HepG2 (cell line): ENCODE measurements at regions not wholly inside any gene's neighbourhood (a gene's known extent, or its start where the extent isn't known, plus 50 kb on each side); places are given as distances from the start of the nearest gene placed in this dataset.
"Not testable (repeated sequence)": the region's sequence is repeated elsewhere in the genome, so short reads cannot be mapped to it uniquely, and the experiment has no call there.

Source experiments
- ATAC-seq: fragments of 200-7000 bp; cut with Tn5 transposase; 3 replicates; pipeline ENCODE4 v1.9.1; 2020; ENCODE audit warnings: mild to moderate bottlenecking, moderate library complexity
- BruUV-seq: library from RNA; stranded (reverse); fragments of 400-500 nt; replicated peaks from 2 replicates; lab custom pipeline; 2021; lab: Mats Ljungman, UMichigan
- CTCF ChIA-PET: fragments of 300-600 bp; formaldehyde crosslinking; extraction: SDS; loops from one replicate; lab custom pipeline; 2021; ENCODE audit warnings: low total read pairs, inconsistent platforms, low intra/inter-chr PET ratio; lab: Yijun Ruan, JAX
- POLR2A ChIA-PET: fragments of 350-600 bp; sonication (Branson Sonifier 250); formaldehyde crosslinking; loops from one replicate; lab custom pipeline; 2020; ENCODE audit warnings: antibody characterized with exemption, inconsistent platforms; lab: Yijun Ruan, JAX
- DNase-seq: peaks from one replicate; pipeline ENCODE4 v3.0.0-alpha.2; 2015; ENCODE audit warnings: low spot score
- FAIRE-seq: peaks from 3 replicates; lab custom pipeline; 2011; peaks lifted over from hg19 to GRCh38; lab: Jason Lieb, UNC
- H2AFZ ChIP-seq: one replicate; pipeline ENCODE4 v1.6.1; 2011; ENCODE audit warnings: low read length, inconsistent platforms
- H3K27ac ChIP-seq: fragments of 300-600 bp; 3 replicates; pipeline ENCODE4 v1.8.0; 2011; ENCODE audit warnings: mixed run types, mild to moderate bottlenecking, mixed read lengths, low read length, inconsistent platforms; ENCODE audit not compliant: insufficient read depth; ENCODE audit errors: extremely low read length
- H3K27me3 ChIP-seq, 2 experiments: fragments of 200-600 bp in 1 of 2; 2 replicates in 1 of 2; 3 replicates in 1 of 2; pipeline versions ENCODE4 v1.6.0 to v1.8.0; 2011; ENCODE audit warnings: low read length in 2 of 2, mild to moderate bottlenecking in 2 of 2, moderate library complexity in 2 of 2, inconsistent platforms in 1 of 2; ENCODE audit not compliant: insufficient read depth in 2 of 2, control insufficient read depth in 1 of 2
- H3K36me3 ChIP-seq, 2 experiments: fragments of 200-600 bp in 1 of 2; replicated peaks in 1 of 2; 2 replicates in 1 of 2; 3 replicates in 1 of 2; pipeline versions ENCODE4 v1.5.1 to v1.8.0; 2011; ENCODE audit warnings: low read length in 2 of 2, inconsistent platforms in 1 of 2; ENCODE audit not compliant: insufficient read depth in 2 of 2, control insufficient read depth in 1 of 2
- H3K4me1 ChIP-seq: 2 replicates; pipeline ENCODE4 v1.5.1; 2012; ENCODE audit warnings: low read length, inconsistent platforms; ENCODE audit not compliant: insufficient read depth
- H3K4me2 ChIP-seq: 2 replicates; pipeline ENCODE4 v1.6.0; 2011; ENCODE audit warnings: low read depth, low read length, inconsistent platforms
- H3K4me3 ChIP-seq, 3 experiments: fragments of 200-600 bp in 1 of 3; sonication (generic), shearing (Covaris generic) in 1 of 3; replicated peaks in 1 of 3; 2 replicates each; pipeline ENCODE4 v1.5.1; 2011 to 2016; ENCODE audit warnings: low read length in 3 of 3, inconsistent platforms in 2 of 3, low read depth in 2 of 3, mild to moderate bottlenecking in 2 of 3, control low read depth in 1 of 3, mixed read lengths in 1 of 3; ENCODE audit not compliant: insufficient read depth in 1 of 3
- H3K79me2 ChIP-seq: one replicate; pipeline ENCODE4 v1.6.1; 2011; ENCODE audit warnings: low read length, inconsistent platforms; ENCODE audit not compliant: insufficient read depth
- H3K9ac ChIP-seq: 2 replicates; pipeline ENCODE4 v1.6.0; 2011; ENCODE audit warnings: mild to moderate bottlenecking, low read depth, low read length, inconsistent platforms; ENCODE audit not compliant: insufficient read depth
- H3K9me3 ChIP-seq: 2 replicates; pipeline ENCODE4 v1.5.1; 2012; ENCODE audit warnings: mild to moderate bottlenecking, low read length
- H4K20me1 ChIP-seq: 2 replicates; pipeline ENCODE4 v1.6.0; 2011; ENCODE audit warnings: inconsistent platforms, mild to moderate bottlenecking, low read length, moderate library complexity; ENCODE audit not compliant: insufficient read depth
- TEAD3 ChIP-seq: optimal IDR thresholded peaks from 2 replicates; pipeline ENCODE3; 2016; ENCODE audit warnings: borderline replicate concordance
- ZNF672 ChIP-seq: sonication (generic); formaldehyde crosslinking; IDR thresholded peaks from 2 replicates; pipeline ENCODE4 v1.8.1; 2022; ENCODE audit warnings: missing genetic modification reagents
- WGBS: methylation state at CpG from one replicate; pipeline ENCODE4 v1.1.6; 2017; ENCODE audit warnings: low lambda C conversion rate; 5-methylcytosine and 5-hydroxymethylcytosine counted together
- in situ Hi-C: cut with HindIII; loops from 2 replicates; pipeline ENCODE4 v1.10.0; 2017; ENCODE audit warnings: low pct_unique_long_range_greater_than_20kb; ENCODE audit not compliant: extremely low pct_ligation_motif_present
- intact Hi-C: fragments of 100-400 bp; cut with micrococcal nuclease; formaldehyde crosslinking; loops from one replicate; pipeline ENCODE4 v1.10.0; 2022; ENCODE audit not compliant: unreplicated experiment
- TF ChIP-seq, protein P1 (sequence below): sonication (generic); formaldehyde crosslinking; IDR thresholded peaks from one replicate; pipeline ENCODE4 v1.5.1; 2020; ENCODE audit warnings: mild to moderate bottlenecking, missing genetic modification reagents; ENCODE audit errors: not compliant biosample characterization
- TF ChIP-seq, protein P2 (sequence below): sonication (generic); formaldehyde crosslinking; IDR thresholded peaks from 2 replicates; pipeline ENCODE4 v1.4.0; 2020; ENCODE audit warnings: missing genetic modification reagents

DNA sequence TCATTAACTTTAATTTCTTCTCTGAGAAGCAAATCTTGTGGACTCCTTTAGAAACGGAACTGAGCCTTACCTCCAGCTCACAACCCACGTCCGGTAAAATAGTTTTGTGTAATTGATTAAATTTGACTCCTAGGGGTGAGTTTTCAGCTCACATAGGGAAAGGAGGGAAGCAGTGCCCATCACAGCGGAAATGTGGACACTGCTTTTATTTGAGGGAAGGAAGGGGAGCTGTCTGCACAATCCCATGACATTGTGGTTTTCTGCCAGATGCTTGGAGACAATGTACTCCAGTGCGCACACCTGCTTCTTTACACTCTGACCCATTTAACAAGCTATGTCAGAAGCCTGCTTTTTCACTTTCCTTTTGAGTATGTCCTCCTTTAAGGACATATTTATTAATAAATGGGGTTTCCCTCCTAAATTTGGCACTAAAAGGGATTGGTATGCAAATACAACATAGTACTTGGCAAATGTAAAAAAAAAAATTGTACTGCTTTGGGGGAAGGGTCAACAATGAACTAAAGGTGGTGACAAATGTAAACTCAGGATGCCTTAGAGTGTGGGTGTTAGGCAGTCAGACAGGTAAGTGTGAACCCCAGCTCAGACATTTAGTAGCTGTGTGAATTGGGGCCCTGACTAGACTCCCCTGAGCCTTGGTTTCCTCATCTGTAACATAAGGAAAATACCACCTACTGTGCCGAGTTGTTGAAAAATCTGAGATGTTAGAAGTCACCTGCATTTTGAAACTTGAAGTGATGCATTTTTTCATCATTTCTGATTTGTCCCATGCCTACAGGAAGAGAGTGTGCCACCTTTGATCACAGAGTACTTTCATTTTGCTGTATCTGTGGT is 90.2 kb upstream of the KLF6 start (continued):
- no peak for TF ChIP-seq ZNF672 (CRISPR knock-in tag)
- TF ChIP-seq, protein P1, sequence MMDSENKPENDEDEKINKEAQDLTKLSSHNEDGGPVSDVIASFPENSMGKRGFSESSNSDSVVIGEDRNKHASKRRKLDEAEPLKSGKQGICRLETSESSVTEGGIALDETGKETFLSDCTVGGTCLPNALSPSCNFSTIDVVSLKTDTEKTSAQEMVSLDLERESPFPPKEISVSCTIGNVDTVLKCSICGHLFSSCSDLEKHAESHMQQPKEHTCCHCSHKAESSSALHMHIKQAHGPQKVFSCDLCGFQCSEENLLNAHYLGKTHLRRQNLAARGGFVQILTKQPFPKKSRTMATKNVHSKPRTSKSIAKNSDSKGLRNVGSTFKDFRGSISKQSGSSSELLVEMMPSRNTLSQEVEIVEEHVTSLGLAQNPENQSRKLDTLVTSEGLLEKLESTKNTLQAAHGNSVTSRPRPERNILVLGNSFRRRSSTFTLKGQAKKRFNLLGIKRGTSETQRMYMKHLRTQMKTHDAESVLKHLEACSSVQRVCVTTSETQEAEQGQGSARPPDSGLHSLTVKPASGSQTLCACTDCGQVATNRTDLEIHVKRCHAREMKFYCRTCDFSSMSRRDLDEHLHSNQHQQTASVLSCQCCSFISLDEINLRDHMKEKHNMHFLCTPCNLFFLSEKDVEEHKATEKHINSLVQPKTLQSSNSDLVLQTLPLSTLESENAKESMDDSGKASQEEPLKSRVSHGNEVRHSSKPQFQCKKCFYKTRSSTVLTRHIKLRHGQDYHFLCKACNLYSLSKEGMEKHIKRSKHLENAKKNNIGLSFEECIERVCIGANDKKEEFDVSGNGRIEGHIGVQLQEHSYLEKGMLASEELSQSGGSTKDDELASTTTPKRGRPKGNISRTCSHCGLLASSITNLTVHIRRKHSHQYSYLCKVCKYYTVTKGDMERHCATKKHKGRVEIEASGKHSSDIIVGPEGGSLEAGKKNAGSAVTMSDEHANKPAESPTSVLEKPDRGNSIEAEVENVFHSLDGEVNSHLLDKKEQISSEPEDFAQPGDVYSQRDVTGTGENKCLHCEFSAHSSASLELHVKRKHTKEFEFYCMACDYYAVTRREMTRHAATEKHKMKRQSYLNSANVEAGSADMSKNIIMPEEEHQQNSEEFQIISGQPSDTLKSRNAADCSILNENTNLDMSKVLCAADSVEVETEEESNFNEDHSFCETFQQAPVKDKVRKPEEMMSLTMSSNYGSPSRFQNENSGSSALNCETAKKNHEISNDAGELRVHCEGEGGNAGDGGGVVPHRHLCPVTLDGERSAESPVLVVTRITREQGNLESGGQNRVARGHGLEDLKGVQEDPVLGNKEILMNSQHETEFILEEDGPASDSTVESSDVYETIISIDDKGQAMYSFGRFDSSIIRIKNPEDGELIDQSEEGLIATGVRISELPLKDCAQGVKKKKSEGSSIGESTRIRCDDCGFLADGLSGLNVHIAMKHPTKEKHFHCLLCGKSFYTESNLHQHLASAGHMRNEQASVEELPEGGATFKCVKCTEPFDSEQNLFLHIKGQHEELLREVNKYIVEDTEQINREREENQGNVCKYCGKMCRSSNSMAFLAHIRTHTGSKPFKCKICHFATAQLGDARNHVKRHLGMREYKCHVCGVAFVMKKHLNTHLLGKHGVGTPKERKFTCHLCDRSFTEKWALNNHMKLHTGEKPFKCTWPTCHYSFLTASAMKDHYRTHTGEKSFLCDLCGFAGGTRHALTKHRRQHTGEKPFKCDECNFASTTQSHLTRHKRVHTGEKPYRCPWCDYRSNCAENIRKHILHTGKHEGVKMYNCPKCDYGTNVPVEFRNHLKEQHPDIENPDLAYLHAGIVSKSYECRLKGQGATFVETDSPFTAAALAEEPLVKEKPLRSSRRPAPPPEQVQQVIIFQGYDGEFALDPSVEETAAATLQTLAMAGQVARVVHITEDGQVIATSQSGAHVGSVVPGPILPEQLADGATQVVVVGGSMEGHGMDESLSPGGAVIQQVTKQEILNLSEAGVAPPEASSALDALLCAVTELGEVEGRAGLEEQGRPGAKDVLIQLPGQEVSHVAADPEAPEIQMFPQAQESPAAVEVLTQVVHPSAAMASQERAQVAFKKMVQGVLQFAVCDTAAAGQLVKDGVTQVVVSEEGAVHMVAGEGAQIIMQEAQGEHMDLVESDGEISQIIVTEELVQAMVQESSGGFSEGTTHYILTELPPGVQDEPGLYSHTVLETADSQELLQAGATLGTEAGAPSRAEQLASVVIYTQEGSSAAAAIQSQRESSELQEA, result no peak
- TF ChIP-seq TEAD3, result no peak
- TF ChIP-seq, protein P2, sequence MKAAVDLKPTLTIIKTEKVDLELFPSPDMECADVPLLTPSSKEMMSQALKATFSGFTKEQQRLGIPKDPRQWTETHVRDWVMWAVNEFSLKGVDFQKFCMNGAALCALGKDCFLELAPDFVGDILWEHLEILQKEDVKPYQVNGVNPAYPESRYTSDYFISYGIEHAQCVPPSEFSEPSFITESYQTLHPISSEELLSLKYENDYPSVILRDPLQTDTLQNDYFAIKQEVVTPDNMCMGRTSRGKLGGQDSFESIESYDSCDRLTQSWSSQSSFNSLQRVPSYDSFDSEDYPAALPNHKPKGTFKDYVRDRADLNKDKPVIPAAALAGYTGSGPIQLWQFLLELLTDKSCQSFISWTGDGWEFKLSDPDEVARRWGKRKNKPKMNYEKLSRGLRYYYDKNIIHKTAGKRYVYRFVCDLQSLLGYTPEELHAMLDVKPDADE, result no peak

DNA sequence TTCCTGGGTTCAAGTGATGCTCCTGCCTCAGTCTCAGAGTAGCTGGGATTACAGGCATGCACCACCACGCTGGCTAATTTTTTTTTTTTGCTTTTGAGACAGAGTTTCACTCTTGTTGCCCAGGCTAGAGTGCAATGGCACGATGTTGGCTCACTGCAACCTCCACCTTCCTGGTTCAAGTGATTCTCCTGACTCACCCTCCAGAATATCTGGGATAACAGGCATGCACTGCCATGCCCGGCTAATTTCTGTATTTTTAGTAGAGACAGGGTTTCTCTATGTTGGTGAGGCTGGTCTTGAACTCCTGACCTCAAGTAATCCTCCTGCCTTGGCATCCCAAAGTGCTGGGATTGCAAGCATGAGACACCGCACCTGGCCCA is 89.6 kb upstream of the KLF6 start:
- H3K4me3 ChIP-seq, in situ Hi-C loops, H3K27ac ChIP-seq, H4K20me1 ChIP-seq, BruUV-seq, ATAC-seq, H2AFZ ChIP-seq, H3K27me3 ChIP-seq, DNase-seq, H3K4me2 ChIP-seq, H3K79me2 ChIP-seq, H3K9ac ChIP-seq, H3K36me3 ChIP-seq, FAIRE-seq, H3K9me3 ChIP-seq, CTCF ChIA-PET: not testable (repeated sequence)
- POLR2A ChIA-PET, result interaction anchor here (1.2 kb wide), 1 partner anchor 92 kb away, joined by 3 read pairs; no protein-coding TSS in a partner anchor
- intact Hi-C loops, result loop anchor here (5.0 kb wide), 1 partner anchor 863 kb away; no protein-coding TSS in a partner anchor
- 68% methylated on average over 4 of the region's 4 CpGs for WGBS
- H3K4me1 ChIP-seq, result peaks cover 39% of the 10 kb centered on the region
